ENCODE measurements at regions not wholly inside any gene's neighbourhood (a gene's known extent, or its start where the extent isn't known, plus 50 kb on each side); places are given as distances from the start of the nearest gene placed in this dataset.

DNA sequence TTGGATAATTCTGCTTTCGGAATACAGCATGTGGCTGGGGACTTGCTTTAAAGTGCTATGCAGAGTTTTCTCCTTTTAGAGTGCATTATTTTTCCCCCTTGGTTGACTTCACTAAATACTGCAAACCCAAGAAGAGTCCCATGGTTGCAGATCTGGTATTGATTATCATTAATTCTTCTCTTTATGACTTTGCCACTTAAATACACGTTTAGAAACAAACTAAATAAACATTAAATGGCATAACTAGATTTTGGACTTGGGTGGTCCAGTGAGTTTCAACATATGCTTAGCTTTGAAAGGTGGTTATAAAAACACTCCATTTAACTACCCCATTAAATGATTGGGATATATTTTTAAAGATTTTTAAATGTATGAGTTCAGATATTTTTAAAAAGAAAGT, 279.2 kb downstream of the SOX4 start:
- no peak for TF ChIP-seq POLR2A (IDR thresholded peaks at IDR 0.05)
- TF ChIP-seq CTCF (IDR thresholded peaks at IDR 0.05 in 8 of 11, conservative IDR thresholded peaks at IDR 0.05 in 3 of 11), result no peak
- no peak for TF ChIP-seq POLR2AphosphoS5 (IDR thresholded peaks at IDR 0.05)
